HFFc6 (cell line): ENCODE measurements at regions not wholly inside any gene's neighbourhood (a gene's known extent, or its start where the extent isn't known, plus 50 kb on each side); places are given as distances from the start of the nearest gene placed in this dataset.

Experiments
- DNase-seq: peaks from one replicate; pipeline ENCODE4 v3.0.0-alpha.2; 2018
- H3K27ac Mint-ChIP-seq: 2 replicates; pipeline ENCODE4 v1.8.0; 2020; ENCODE audit warnings: mild to moderate bottlenecking, mixed read lengths
- H3K27me3 Mint-ChIP-seq: 2 replicates; pipeline ENCODE4 v1.8.0; 2021; ENCODE audit warnings: mild to moderate bottlenecking, moderate library complexity, mixed read lengths; ENCODE audit not compliant: insufficient read depth
- H3K36me3 Mint-ChIP-seq: 2 replicates; pipeline ENCODE4 v1.8.0; 2021; ENCODE audit warnings: low read depth, mixed read lengths
- H3K4me1 Mint-ChIP-seq: 2 replicates; pipeline ENCODE4 v1.8.0; 2020; ENCODE audit warnings: low read depth, mixed read lengths
- H3K4me3 Mint-ChIP-seq: 2 replicates; pipeline ENCODE4 v1.8.0; 2020; ENCODE audit warnings: mild to moderate bottlenecking, moderate library complexity, mixed read lengths
- H3K9me3 Mint-ChIP-seq: 2 replicates; pipeline ENCODE4 v1.8.0; 2020; ENCODE audit warnings: mild to moderate bottlenecking, mixed read lengths
- TF ChIP-seq, protein P1 (sequence below): fragments of 200-600 bp; sonication (generic); IDR thresholded peaks from 2 replicates; pipeline ENCODE4 v1.5.0; 2021; ENCODE audit warnings: antibody characterized with exemption, mild to moderate bottlenecking

DNA sequence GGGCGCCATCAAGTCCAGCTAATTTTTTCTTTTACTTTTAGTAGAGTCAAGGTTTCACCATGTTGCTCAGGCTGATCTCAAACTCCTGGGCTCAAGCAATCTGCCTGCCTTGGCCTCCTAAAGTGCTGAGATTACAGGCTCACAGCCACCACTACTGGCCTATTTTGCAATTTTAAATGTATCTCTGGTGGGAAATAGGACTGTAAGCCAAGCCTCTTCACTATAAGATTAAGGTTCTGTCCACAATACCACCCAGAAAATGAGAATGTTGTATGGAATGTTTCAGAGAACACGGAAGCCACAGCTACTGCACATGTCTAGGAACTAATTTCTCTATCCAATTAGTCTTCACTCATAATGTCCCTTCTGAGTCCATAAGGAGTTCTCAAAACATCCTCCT is 607.3 kb downstream of the PRELID2 start:
- TF ChIP-seq, protein P1, sequence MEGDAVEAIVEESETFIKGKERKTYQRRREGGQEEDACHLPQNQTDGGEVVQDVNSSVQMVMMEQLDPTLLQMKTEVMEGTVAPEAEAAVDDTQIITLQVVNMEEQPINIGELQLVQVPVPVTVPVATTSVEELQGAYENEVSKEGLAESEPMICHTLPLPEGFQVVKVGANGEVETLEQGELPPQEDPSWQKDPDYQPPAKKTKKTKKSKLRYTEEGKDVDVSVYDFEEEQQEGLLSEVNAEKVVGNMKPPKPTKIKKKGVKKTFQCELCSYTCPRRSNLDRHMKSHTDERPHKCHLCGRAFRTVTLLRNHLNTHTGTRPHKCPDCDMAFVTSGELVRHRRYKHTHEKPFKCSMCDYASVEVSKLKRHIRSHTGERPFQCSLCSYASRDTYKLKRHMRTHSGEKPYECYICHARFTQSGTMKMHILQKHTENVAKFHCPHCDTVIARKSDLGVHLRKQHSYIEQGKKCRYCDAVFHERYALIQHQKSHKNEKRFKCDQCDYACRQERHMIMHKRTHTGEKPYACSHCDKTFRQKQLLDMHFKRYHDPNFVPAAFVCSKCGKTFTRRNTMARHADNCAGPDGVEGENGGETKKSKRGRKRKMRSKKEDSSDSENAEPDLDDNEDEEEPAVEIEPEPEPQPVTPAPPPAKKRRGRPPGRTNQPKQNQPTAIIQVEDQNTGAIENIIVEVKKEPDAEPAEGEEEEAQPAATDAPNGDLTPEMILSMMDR, result no peak
- no peaks in the 10 kb centered on the region for H3K9me3 Mint-ChIP-seq
- H3K36me3 Mint-ChIP-seq, result no peaks in the 10 kb centered on the region
- H3K4me1 Mint-ChIP-seq, result no peaks in the 10 kb centered on the region
- no peaks in the 10 kb centered on the region; the same call in 1 of the 2 replicates for H3K27me3 Mint-ChIP-seq
- H3K4me3 Mint-ChIP-seq, result no peak overlapping the region
- DNase-seq, result no peak
- H3K27ac Mint-ChIP-seq, result no peak overlapping the region

DNA sequence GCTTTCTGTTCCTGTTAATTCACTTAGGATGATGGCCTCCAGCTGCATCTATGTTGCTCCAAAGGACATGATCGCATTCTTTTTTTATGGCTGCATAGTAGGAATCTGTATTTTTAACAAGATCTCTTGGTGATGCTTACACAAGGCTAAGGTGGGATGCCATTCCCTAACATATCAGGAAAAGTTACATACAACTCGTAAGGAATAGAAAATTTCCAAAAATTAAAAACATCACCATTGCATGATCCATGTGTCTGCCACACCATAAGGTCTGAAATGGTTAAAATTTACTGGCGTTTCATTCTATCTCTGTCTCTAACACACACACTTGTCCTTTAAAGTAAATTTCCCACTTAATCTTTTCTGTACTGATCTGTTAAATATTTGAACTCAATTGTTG is 608.4 kb downstream of the PRELID2 start:
- Mint-ChIP-seq H3K27ac (no peak overlapping the region), H3K4me3 (no peak overlapping the region), H3K4me1 (no peaks in the 10 kb centered on the region), H3K27me3 (no peaks in the 10 kb centered on the region; the same call in 1 of the 2 replicates), H3K9me3 (no peaks in the 10 kb centered on the region), H3K36me3 (no peaks in the 10 kb centered on the region)
- DNase-seq, result no peak
- TF ChIP-seq, protein P1, result no peak

- H3K9me3 Mint-ChIP-seq, result no peaks in the 10 kb centered on the region
- no peak overlapping the region for H3K4me3 Mint-ChIP-seq
- H3K27ac Mint-ChIP-seq, result no peak overlapping the region
- H3K27me3 Mint-ChIP-seq, result no peaks in the 10 kb centered on the region; the same call in 1 of the 2 replicates
- no peaks in the 10 kb centered on the region for H3K36me3 Mint-ChIP-seq
- TF ChIP-seq, protein P1, result no peak
- no peak for DNase-seq
- no peaks in the 10 kb centered on the region for H3K4me1 Mint-ChIP-seq
Observed at GRCh38 chr5:145225529-145225928, 609.6 kb downstream of the PRELID2 start.

GRCh38 chr5:145223582-145223981 is 611.6 kb downstream of the PRELID2 start:
- Mint-ChIP-seq H3K4me3 (no peak overlapping the region), H3K36me3 (no peaks in the 10 kb centered on the region), H3K4me1 (no peaks in the 10 kb centered on the region), H3K9me3 (no peaks in the 10 kb centered on the region), H3K27ac (no peak overlapping the region), H3K27me3 (no peaks in the 10 kb centered on the region)
- DNase-seq, result no peak
- TF ChIP-seq, protein P1, result no peak

GRCh38 chr5:145222622-145223021 is 612.5 kb downstream of the PRELID2 start:
- H3K4me1 Mint-ChIP-seq, result no peaks in the 10 kb centered on the region
- no peak overlapping the region for H3K27ac Mint-ChIP-seq
- no peaks in the 10 kb centered on the region for H3K27me3 Mint-ChIP-seq
- TF ChIP-seq, protein P1, result no peak
- H3K36me3 Mint-ChIP-seq, result no peaks in the 10 kb centered on the region
- no peak for DNase-seq
- no peaks in the 10 kb centered on the region for H3K9me3 Mint-ChIP-seq
- no peak overlapping the region for H3K4me3 Mint-ChIP-seq

GRCh38 chr5:145221416-145221815 is 613.7 kb downstream of the PRELID2 start:
- Mint-ChIP-seq H3K27me3 (no peaks in the 10 kb centered on the region), H3K4me1 (no peaks in the 10 kb centered on the region), H3K36me3 (no peaks in the 10 kb centered on the region)

More at GRCh38 chr5:145221416-145221815, 613.7 kb downstream of the PRELID2 start:
- TF ChIP-seq, protein P1, result no peak
- Mint-ChIP-seq H3K4me3 (no peak overlapping the region), H3K9me3 (no peaks in the 10 kb centered on the region), H3K27ac (no peak overlapping the region)
- no peak for DNase-seq
